ENCODE measurements at regions not wholly inside any gene's neighbourhood (a gene's known extent, or its start where the extent isn't known, plus 50 kb on each side); places are given as distances from the start of the nearest gene placed in this dataset.

- no peak overlapping the region for H2AFZ ChIP-seq (ENCODE audit: low read length)
- no peaks in the 10 kb centered on the region for H3K9me3 ChIP-seq (replicated peaks; ENCODE audit: insufficient read depth, low read length)
- H3K27ac ChIP-seq (ENCODE audit: low read length), result no peak overlapping the region
These were observed 106.0 kb upstream of the RPS23 start for GRCh38 chr5:82384034-82384750.

GRCh38 chr5:82381591-82381990 is 103.4 kb upstream of the RPS23 start:
- TF ChIP-seq EZH2 (optimal IDR thresholded peaks at IDR 0.05; ENCODE audit: low read depth, low read length) (no peak), EZH2phosphoT487 (IDR thresholded peaks at IDR 0.05; ENCODE audit: low read length) (no peak)
- TF ChIP-seq, protein P1, sequence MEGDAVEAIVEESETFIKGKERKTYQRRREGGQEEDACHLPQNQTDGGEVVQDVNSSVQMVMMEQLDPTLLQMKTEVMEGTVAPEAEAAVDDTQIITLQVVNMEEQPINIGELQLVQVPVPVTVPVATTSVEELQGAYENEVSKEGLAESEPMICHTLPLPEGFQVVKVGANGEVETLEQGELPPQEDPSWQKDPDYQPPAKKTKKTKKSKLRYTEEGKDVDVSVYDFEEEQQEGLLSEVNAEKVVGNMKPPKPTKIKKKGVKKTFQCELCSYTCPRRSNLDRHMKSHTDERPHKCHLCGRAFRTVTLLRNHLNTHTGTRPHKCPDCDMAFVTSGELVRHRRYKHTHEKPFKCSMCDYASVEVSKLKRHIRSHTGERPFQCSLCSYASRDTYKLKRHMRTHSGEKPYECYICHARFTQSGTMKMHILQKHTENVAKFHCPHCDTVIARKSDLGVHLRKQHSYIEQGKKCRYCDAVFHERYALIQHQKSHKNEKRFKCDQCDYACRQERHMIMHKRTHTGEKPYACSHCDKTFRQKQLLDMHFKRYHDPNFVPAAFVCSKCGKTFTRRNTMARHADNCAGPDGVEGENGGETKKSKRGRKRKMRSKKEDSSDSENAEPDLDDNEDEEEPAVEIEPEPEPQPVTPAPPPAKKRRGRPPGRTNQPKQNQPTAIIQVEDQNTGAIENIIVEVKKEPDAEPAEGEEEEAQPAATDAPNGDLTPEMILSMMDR (IDR thresholded peaks at IDR 0.05; ENCODE audit: low read length), result no peak
- no peak overlapping the region for H3K27ac ChIP-seq (ENCODE audit: low read length)
- no peaks in the 10 kb centered on the region for H3K79me2 ChIP-seq (ENCODE audit: low read length)
- no peak for DNase-seq
- H3K27me3 ChIP-seq (replicated peaks; ENCODE audit: insufficient read depth, low read length), result no peaks in the 10 kb centered on the region
- H4K20me1 ChIP-seq (ENCODE audit: insufficient read depth, low read length), result no peaks in the 10 kb centered on the region
- no peak overlapping the region for H2AFZ ChIP-seq (ENCODE audit: low read length)
- H3K9me2 ChIP-seq (replicated peaks; ENCODE audit: insufficient read depth, low read length), result no peaks in the 10 kb centered on the region
- no peak overlapping the region for H3K9ac ChIP-seq (ENCODE audit: low read length)
- no peak overlapping the region for H3K4me2 ChIP-seq (ENCODE audit: low read depth, low read length)
- no peaks in the 10 kb centered on the region for H3K9me3 ChIP-seq (replicated peaks; ENCODE audit: insufficient read depth, low read length)
- no peak overlapping the region for H3K4me3 ChIP-seq (ENCODE audit: low read length)
- no peaks in the 10 kb centered on the region for H3F3A ChIP-seq (ENCODE audit: insufficient read depth, low read length)
- H3K36me3 ChIP-seq (replicated peaks; ENCODE audit: insufficient read depth, low read length), result no peaks in the 10 kb centered on the region
- H3K4me1 ChIP-seq (ENCODE audit: low read length), result no peaks in the 10 kb centered on the region

More at GRCh38 chr5:82384034-82384750, 106.0 kb upstream of the RPS23 start:
- no peak for DNase-seq
- no peak overlapping the region for H3K4me3 ChIP-seq (ENCODE audit: low read length)
- no peak for TF ChIP-seq EZH2phosphoT487 (IDR thresholded peaks at IDR 0.05; ENCODE audit: low read length)
- TF ChIP-seq EZH2 (optimal IDR thresholded peaks at IDR 0.05; ENCODE audit: low read depth, low read length), result no peak
- TF ChIP-seq, protein P1 (IDR thresholded peaks at IDR 0.05; ENCODE audit: low read length), result no peak
- no peaks in the 10 kb centered on the region for H3F3A ChIP-seq (ENCODE audit: insufficient read depth, low read length)
- H3K79me2 ChIP-seq (ENCODE audit: low read length), result no peaks in the 10 kb centered on the region
- no peaks in the 10 kb centered on the region for H3K36me3 ChIP-seq (replicated peaks; ENCODE audit: insufficient read depth, low read length)
- no peaks in the 10 kb centered on the region for H3K4me1 ChIP-seq (ENCODE audit: low read length)
- H3K27me3 ChIP-seq (replicated peaks; ENCODE audit: insufficient read depth, low read length), result no peaks in the 10 kb centered on the region
- no peak overlapping the region for H3K4me2 ChIP-seq (ENCODE audit: low read depth, low read length)
- H3K9ac ChIP-seq (ENCODE audit: low read length), result no peak overlapping the region
- H3K9me2 ChIP-seq (replicated peaks; ENCODE audit: insufficient read depth, low read length), result no peaks in the 10 kb centered on the region
- no peaks in the 10 kb centered on the region for H4K20me1 ChIP-seq (ENCODE audit: insufficient read depth, low read length)

GRCh38 chr5:82376307-82376706 is 98.2 kb upstream of the RPS23 start:
- H3K9ac ChIP-seq (ENCODE audit: low read length), result no peak overlapping the region
- no peaks in the 10 kb centered on the region for H3K79me2 ChIP-seq (ENCODE audit: low read length)
- no peaks in the 10 kb centered on the region for H3K9me2 ChIP-seq (replicated peaks; ENCODE audit: insufficient read depth, low read length)
- H3K4me2 ChIP-seq (ENCODE audit: low read depth, low read length), result no peak overlapping the region
- no peaks in the 10 kb centered on the region for H3K27me3 ChIP-seq (replicated peaks; ENCODE audit: insufficient read depth, low read length)
- DNase-seq, result no peak
- TF ChIP-seq, protein P1 (IDR thresholded peaks at IDR 0.05; ENCODE audit: low read length), result no peak
- TF ChIP-seq EZH2 (optimal IDR thresholded peaks at IDR 0.05; ENCODE audit: low read depth, low read length) (no peak), EZH2phosphoT487 (IDR thresholded peaks at IDR 0.05; ENCODE audit: low read length) (no peak)
- H2AFZ ChIP-seq (ENCODE audit: low read length), result no peak overlapping the region
- H3K4me3 ChIP-seq (ENCODE audit: low read length), result no peak overlapping the region
- peaks cover 7% of the 10 kb centered on the region; the same call in 1 of the 2 replicates for H3F3A ChIP-seq (ENCODE audit: insufficient read depth, low read length)
- no peaks in the 10 kb centered on the region for H3K36me3 ChIP-seq (replicated peaks; ENCODE audit: insufficient read depth, low read length)
- peaks cover 13% of the 10 kb centered on the region for H3K4me1 ChIP-seq (ENCODE audit: low read length)
- H4K20me1 ChIP-seq (ENCODE audit: insufficient read depth, low read length), result no peaks in the 10 kb centered on the region
- H3K27ac ChIP-seq (ENCODE audit: low read length), result no peak overlapping the region
- no peaks in the 10 kb centered on the region for H3K9me3 ChIP-seq (replicated peaks; ENCODE audit: insufficient read depth, low read length)

Measured in MM.1S (cell line).